Endothelial cell of umbilical vein (primary cell): ENCODE measurements at regions not wholly inside any gene's neighbourhood (a gene's known extent, or its start where the extent isn't known, plus 50 kb on each side); places are given as distances from the start of the nearest gene placed in this dataset.

Experiments
- BruUV-seq: library from RNA; stranded (reverse); fragments of 400-500 nt; replicated peaks from 2 replicates; lab custom pipeline; 2021; lab: Mats Ljungman, UMichigan
- CTCF ChIA-PET: fragments of 300-600, 350-600 bp; sonication (Branson Sonifier 250); formaldehyde crosslinking; loops from one replicate; lab custom pipeline; 2021; ENCODE audit warnings: antibody characterized with exemption, inconsistent platforms; lab: Charles Lee
- POLR2A ChIA-PET: fragments of 300-600, 350-600 bp; sonication (Branson Sonifier 250); formaldehyde crosslinking; loops from one replicate; lab custom pipeline; 2021; ENCODE audit warnings: antibody characterized with exemption, inconsistent platforms; lab: Charles Lee
- DNase-seq: peaks from one replicate; pipeline ENCODE4 v3.0.0-alpha.2; 2011; ENCODE audit warnings: low read depth, low spot score
- FAIRE-seq: peaks from 2 replicates; lab custom pipeline; 2011; peaks lifted over from hg19 to GRCh38; lab: Jason Lieb, UNC
- H2AFZ ChIP-seq: 2 replicates; pipeline ENCODE4 v1.6.0; 2012; ENCODE audit warnings: low read depth, low read length, control low read depth, inconsistent platforms
- H3K27ac ChIP-seq: 2 replicates; pipeline ENCODE4 v1.5.1; 2011; ENCODE audit warnings: low read depth, mild to moderate bottlenecking, control low read depth, low read length, moderate library complexity; ENCODE audit not compliant: insufficient read depth
- H3K27me3 ChIP-seq, 2 experiments: 2 replicates each; pipeline versions ENCODE4 v1.6.0 to v1.6.1; 2011; ENCODE audit warnings: low read length in 2 of 2, mixed read lengths in 1 of 2; ENCODE audit not compliant: control insufficient read depth in 2 of 2, insufficient read depth in 2 of 2
- H3K36me3 ChIP-seq, 2 experiments: 2 replicates in 1 of 2; 3 replicates in 1 of 2; pipeline ENCODE4 v1.5.1; 2011; ENCODE audit warnings: low read length in 2 of 2, mild to moderate bottlenecking in 1 of 2, moderate library complexity in 1 of 2; ENCODE audit not compliant: control insufficient read depth in 2 of 2, insufficient read depth in 2 of 2; ENCODE audit errors: extremely low read depth in 1 of 2
- H3K4me1 ChIP-seq: 3 replicates; pipeline ENCODE4 v1.5.1; 2011; ENCODE audit warnings: mild to moderate bottlenecking, low read length; ENCODE audit not compliant: control insufficient read depth, insufficient read depth; ENCODE audit errors: extremely low read depth
- H3K4me2 ChIP-seq: 2 replicates; pipeline ENCODE4 v1.6.1; 2011; ENCODE audit warnings: low read length, control low read depth, mixed read lengths; ENCODE audit not compliant: insufficient read depth
- H3K4me3 ChIP-seq, 3 experiments: fragments of 200-600 bp in 1 of 3; sonication (generic), shearing (Covaris generic) in 1 of 3; replicated peaks in 1 of 3; 2 replicates each; pipeline ENCODE4 v1.5.1; 2011 to 2016; ENCODE audit warnings: control low read depth in 3 of 3, low read length in 3 of 3, mild to moderate bottlenecking in 2 of 3, inconsistent platforms in 1 of 3, low read depth in 1 of 3, moderate library complexity in 1 of 3; ENCODE audit not compliant: insufficient read depth in 1 of 3
- H3K79me2 ChIP-seq: 2 replicates; pipeline ENCODE4 v1.6.0; 2012; ENCODE audit warnings: low read length, inconsistent platforms; ENCODE audit not compliant: control insufficient read depth, insufficient read depth
- H3K9ac ChIP-seq: replicated peaks from 2 replicates; pipeline ENCODE3; 2011; ENCODE audit warnings: low read length, control low read depth; ENCODE audit not compliant: insufficient read depth; ENCODE audit errors: extremely low read depth
- H3K9me1 ChIP-seq: replicated peaks from 3 replicates; pipeline ENCODE4 v1.6.0; 2011; ENCODE audit warnings: mild to moderate bottlenecking, low read length; ENCODE audit not compliant: control insufficient read depth, insufficient read depth; ENCODE audit errors: extremely low read depth
- H3K9me3 ChIP-seq: replicated peaks from 2 replicates; pipeline ENCODE4 v1.5.1; 2012; ENCODE audit warnings: low read length, inconsistent platforms; ENCODE audit not compliant: control insufficient read depth, insufficient read depth
- H4K20me1 ChIP-seq: replicated peaks from 2 replicates; pipeline ENCODE3; 2011; ENCODE audit warnings: mild to moderate bottlenecking, low read length; ENCODE audit not compliant: control insufficient read depth, insufficient read depth; ENCODE audit errors: extremely low read depth
- CTCF ChIP-seq, 2 donors: IDR thresholded peaks; 1 replicate in 1 of 2; 2 replicates in 1 of 2; pipeline ENCODE4 v1.5.1; 2011; ENCODE audit warnings: low read length in 2 of 2, mild to moderate bottlenecking in 2 of 2, moderate library complexity in 2 of 2, control low read depth in 1 of 2, inconsistent platforms in 1 of 2, low read depth in 1 of 2; ENCODE audit not compliant: insufficient read depth in 1 of 2; ENCODE audit errors: extremely low read depth in 1 of 2
- EZH2 ChIP-seq: IDR thresholded peaks from 2 replicates; pipeline ENCODE4 v1.6.1; 2012; ENCODE audit warnings: borderline replicate concordance, low read depth, mild to moderate bottlenecking, moderate library complexity, low read length, inconsistent platforms; ENCODE audit not compliant: severe bottlenecking
- FOS ChIP-seq: IDR thresholded peaks from 2 replicates; pipeline ENCODE4 v1.6.1; 2011; ENCODE audit warnings: mild to moderate bottlenecking, low read length, moderate library complexity, borderline replicate concordance; ENCODE audit not compliant: insufficient read depth
- GATA2 ChIP-seq: IDR thresholded peaks from 2 replicates; pipeline ENCODE4 v1.7.0; 2011; ENCODE audit warnings: low read depth, mild to moderate bottlenecking, moderate library complexity, mixed read lengths, low read length; ENCODE audit not compliant: insufficient read length, insufficient read depth
- JUN ChIP-seq: IDR thresholded peaks from 2 replicates; pipeline ENCODE4 v1.6.1; 2011; ENCODE audit warnings: borderline replicate concordance, low read depth; ENCODE audit not compliant: insufficient read length, insufficient read depth
- MYC ChIP-seq: IDR thresholded peaks from one replicate; pipeline ENCODE4 v1.6.1; 2011; ENCODE audit warnings: mild to moderate bottlenecking, low read depth, low read length
- POLR2A ChIP-seq: IDR thresholded peaks from 2 replicates; pipeline ENCODE4 v1.6.1; 2012; ENCODE audit warnings: low read depth, mild to moderate bottlenecking, control low read depth, low read length
- POLR2AphosphoS5 ChIP-seq: IDR thresholded peaks from 2 replicates; pipeline ENCODE4 v1.6.1; 2012; ENCODE audit warnings: low read depth, mild to moderate bottlenecking, control low read depth, low read length, moderate library complexity; ENCODE audit not compliant: insufficient read depth
- dilution Hi-C: fragments of 300-500 bp; cut with MboI; formaldehyde crosslinking; loops from one replicate; pipeline ENCODE4 v1.15.0; 2019; ENCODE audit warnings: low sequenced_read_pairs; ENCODE audit not compliant: extremely low pct_ligation_motif_present
- intact Hi-C: fragments of 100-400 bp; cut with micrococcal nuclease; formaldehyde crosslinking; loops from one replicate; pipeline ENCODE4 v1.10.0; 2022
- TF ChIP-seq, protein P1 (sequence below): IDR thresholded peaks from 2 replicates; pipeline ENCODE4 v1.6.1; 2011; ENCODE audit not compliant: insufficient read depth, insufficient read length

DNA sequence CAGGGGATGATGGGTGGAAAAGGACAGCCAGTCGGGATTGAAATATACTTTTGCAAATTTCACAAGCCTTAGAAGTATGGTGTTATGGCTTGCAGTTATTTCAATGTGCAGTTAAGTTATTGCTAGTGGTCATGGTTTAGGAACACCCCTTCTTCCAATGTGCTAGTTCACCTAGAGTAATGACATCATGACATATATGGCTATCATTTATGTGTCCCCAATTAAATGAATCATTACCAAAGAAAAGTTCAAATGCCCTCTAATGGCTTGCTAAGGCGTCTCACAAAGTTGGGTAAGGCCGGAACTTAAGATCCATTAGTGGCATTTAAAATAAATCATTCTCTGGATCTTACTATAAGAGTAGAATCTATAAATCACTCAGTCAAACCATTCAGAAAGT is 271.6 kb downstream of the SPRY2 start:
- Histone ChIP-seq H3K27me3 (no peaks in the 10 kb centered on the region), H3K36me3 (no peaks in the 10 kb centered on the region), H3K9me3 (no peaks in the 10 kb centered on the region), H3K4me1 (no peaks in the 10 kb centered on the region), H3K9me1 (no peaks in the 10 kb centered on the region), H3K9ac (no peak overlapping the region), H3K4me2 (no peak overlapping the region), H3K79me2 (no peaks in the 10 kb centered on the region), H3K27ac (no peak overlapping the region), H3K4me3 (no peak overlapping the region), H2AFZ (no peak overlapping the region), H4K20me1 (no peaks in the 10 kb centered on the region)
- POLR2A ChIA-PET: no interaction called here
- CTCF ChIA-PET: interaction anchor here (1.0 kb wide), 1 partner anchor 10 kb away, joined by 3 read pairs; no protein-coding TSS in a partner anchor
- intact Hi-C loops (no loop called here), dilution Hi-C loops (no loop called here)
- BruUV-seq: no TSS peak
- DNase-seq: no peak
- no peak for TF ChIP-seq JUN
- no peak for TF ChIP-seq CTCF (IDR thresholded peaks at IDR 0.05; ENCODE audit: extremely low read depth in 1 of 2, insufficient read depth in 1 of 2, low read depth in 1 of 2, low read length in 2 of 2)
- no peak for TF ChIP-seq POLR2AphosphoS5
- no peak for TF ChIP-seq EZH2
- TF ChIP-seq MYC: no peak
- TF ChIP-seq FOS: no peak
- no peak for TF ChIP-seq GATA2
- no peak for TF ChIP-seq POLR2A
- TF ChIP-seq, protein P1, sequence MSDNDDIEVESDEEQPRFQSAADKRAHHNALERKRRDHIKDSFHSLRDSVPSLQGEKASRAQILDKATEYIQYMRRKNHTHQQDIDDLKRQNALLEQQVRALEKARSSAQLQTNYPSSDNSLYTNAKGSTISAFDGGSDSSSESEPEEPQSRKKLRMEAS: no peak
- FAIRE-seq: no peak
